GM23338 (cell line): ENCODE measurements at regions not wholly inside any gene's neighbourhood (a gene's known extent, or its start where the extent isn't known, plus 50 kb on each side); places are given as distances from the start of the nearest gene placed in this dataset.

ENCODE experiments used
- ATAC-seq: fragments of 200-7000 bp; cut with Tn5 transposase; 3 replicates; pipeline ENCODE4 v1.9.1; 2020
- DNase-seq: peaks from one replicate; pipeline ENCODE4 v3.0.0-alpha.2; 2015; ENCODE audit warnings: low spot score
- H2AFZ ChIP-seq: fragments of 200-600 bp; sonication (generic); 2 replicates; pipeline ENCODE4 v1.8.0; 2016; ENCODE audit warnings: antibody characterized with exemption, mild to moderate bottlenecking, moderate library complexity
- H3F3A ChIP-seq: fragments of 200-600 bp; sonication (generic); replicated peaks from 2 replicates; pipeline ENCODE4 v1.8.0; 2017; ENCODE audit warnings: antibody characterized with exemption, mixed run types, low read depth
- H3K27ac ChIP-seq: fragments of 200-600 bp; sonication (generic); 2 replicates; pipeline ENCODE4 v1.6.1; 2016; ENCODE audit warnings: low read depth
- H3K27me3 ChIP-seq: fragments of 200-600 bp; sonication (generic); 2 replicates; pipeline ENCODE4 v1.8.0; 2016; ENCODE audit warnings: mild to moderate bottlenecking, mixed run types, moderate library complexity; ENCODE audit not compliant: insufficient read depth
- H3K36me3 ChIP-seq: fragments of 200-600 bp; sonication (generic); 2 replicates; pipeline ENCODE4 v1.8.0; 2016; ENCODE audit warnings: mild to moderate bottlenecking; ENCODE audit not compliant: insufficient read depth
- H3K4me1 ChIP-seq: fragments of 200-600 bp; sonication (generic); 2 replicates; pipeline ENCODE4 v1.8.0; 2016; ENCODE audit warnings: mild to moderate bottlenecking, moderate library complexity; ENCODE audit not compliant: insufficient read depth
- H3K4me2 ChIP-seq: fragments of 200-600 bp; sonication (generic); 2 replicates; pipeline ENCODE4 v1.7.1; 2017; ENCODE audit warnings: mixed run types
- H3K4me3 ChIP-seq: fragments of 200-600 bp; sonication (generic); 2 replicates; pipeline ENCODE4 v1.6.1; 2016; ENCODE audit warnings: mixed run types
- H3K79me2 ChIP-seq: fragments of 200-600 bp; sonication (generic); replicated peaks from 2 replicates; pipeline ENCODE4 v1.8.0; 2017; ENCODE audit warnings: mild to moderate bottlenecking; ENCODE audit not compliant: insufficient read depth
- H3K9me2 ChIP-seq: fragments of 200-600 bp; sonication (generic); 2 replicates; pipeline ENCODE4 v1.8.0; 2017; ENCODE audit not compliant: insufficient read depth
- H4K20me1 ChIP-seq: fragments of 200-600 bp; sonication (generic); replicated peaks from 2 replicates; pipeline ENCODE4 v1.8.0; 2017; ENCODE audit warnings: mild to moderate bottlenecking; ENCODE audit not compliant: insufficient read depth
- H3K27ac Mint-ChIP-seq: 2 replicates; pipeline ENCODE4 v1.8.0; 2020; ENCODE audit warnings: inconsistent platforms, mild to moderate bottlenecking, moderate library complexity, mixed read lengths
- H3K27me3 Mint-ChIP-seq: 3 replicates; pipeline ENCODE4 v1.8.0; 2022; ENCODE audit warnings: low read depth, mild to moderate bottlenecking, moderate library complexity, mixed read lengths, inconsistent platforms; ENCODE audit not compliant: insufficient read depth, poor library complexity
- H3K36me3 Mint-ChIP-seq: 3 replicates; pipeline ENCODE4 v1.8.0; 2021; ENCODE audit warnings: low read depth, mild to moderate bottlenecking, inconsistent platforms, moderate library complexity, mixed read lengths
- H3K4me1 Mint-ChIP-seq: 3 replicates; pipeline ENCODE4 v1.8.0; 2020; ENCODE audit warnings: mild to moderate bottlenecking, inconsistent platforms, mixed read lengths
- H3K4me3 Mint-ChIP-seq: 3 replicates; pipeline ENCODE4 v1.8.0; 2021; ENCODE audit warnings: moderate library complexity, mild to moderate bottlenecking, inconsistent platforms, mixed read lengths
- H3K9me3 Mint-ChIP-seq: 3 replicates; pipeline ENCODE4 v1.8.0; 2020; ENCODE audit warnings: moderate library complexity, mild to moderate bottlenecking, inconsistent platforms, mixed read lengths
- CREB1 ChIP-seq: fragments of 250-450 bp; sonication (Bioruptor Pico); IDR thresholded peaks from 2 replicates; pipeline ENCODE4 v1.5.0; 2020; ENCODE audit warnings: low read depth, mild to moderate bottlenecking, moderate library complexity
- EZH2phosphoT487 ChIP-seq: fragments of 200-600 bp; sonication (generic); IDR thresholded peaks from one replicate; pipeline ENCODE4 v1.8.1; 2018; ENCODE audit warnings: antibody characterized with exemption; ENCODE audit not compliant: unreplicated experiment
- NANOG ChIP-seq: IDR thresholded peaks from 2 replicates; pipeline ENCODE4 v1.6.1; 2016; ENCODE audit warnings: antibody characterized with exemption, borderline replicate concordance
- ZNF331 ChIP-seq: fragments of 250-450 bp; sonication (Bioruptor Pico); IDR thresholded peaks from 2 replicates; pipeline ENCODE4 v1.5.0; 2020; ENCODE audit warnings: low read depth, mild to moderate bottlenecking, moderate library complexity
- TF ChIP-seq, protein P1 (sequence below): fragments of 250-450 bp; sonication (Bioruptor Pico); IDR thresholded peaks from 2 replicates; pipeline ENCODE4 v1.5.0; 2020; ENCODE audit warnings: mild to moderate bottlenecking, moderate library complexity
- TF ChIP-seq, protein P2 (sequence below): IDR thresholded peaks from one replicate; pipeline ENCODE4 v1.6.1; 2018; ENCODE audit warnings: antibody characterized with exemption; ENCODE audit not compliant: unreplicated experiment
- TF ChIP-seq, protein P3 (sequence below): IDR thresholded peaks from 2 replicates; pipeline ENCODE4 v1.6.1; 2016; ENCODE audit warnings: antibody characterized with exemption

DNA sequence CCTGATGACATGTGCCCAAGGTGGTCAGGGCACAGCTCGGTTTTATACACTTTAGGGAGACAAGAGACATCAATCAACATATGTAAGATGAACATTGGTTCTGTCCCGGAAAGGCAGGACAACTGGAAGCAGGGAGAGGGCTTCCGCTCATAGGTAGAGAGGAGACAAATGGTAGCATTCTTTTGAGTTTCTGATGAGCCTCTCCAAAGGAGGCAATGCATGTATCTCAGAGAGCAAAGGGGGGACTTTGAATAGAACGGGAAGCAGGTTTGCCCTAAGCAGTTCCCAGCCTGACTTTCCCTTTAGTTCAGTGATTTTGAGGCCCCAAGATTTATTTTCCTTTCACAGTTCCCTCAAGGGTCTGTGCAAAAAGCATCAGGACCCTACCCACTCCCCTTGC is 172.4 kb upstream of the TNRC6C start:
- H4K20me1 ChIP-seq: no peaks in the 10 kb centered on the region
- ATAC-seq: peak; percentile 18
- H3K4me1 ChIP-seq: peaks cover 64% of the 10 kb centered on the region
- no peaks in the 10 kb centered on the region for H3K79me2 ChIP-seq
- no peaks in the 10 kb centered on the region for H3K9me2 ChIP-seq
- peak overlapping the region; percentile 55; the same call in 1 of the 2 replicates for H3K27ac ChIP-seq
- Mint-ChIP-seq H3K36me3 (peaks cover 19% of the 10 kb centered on the region), H3K4me1 (peaks cover 75% of the 10 kb centered on the region), H3K27ac (no peak overlapping the region), H3K9me3 (peaks cover 21% of the 10 kb centered on the region; the same call in 2 of the 3 replicates), H3K27me3 (peaks cover 87% of the 10 kb centered on the region), H3K4me3 (peak overlapping the region; percentile 48; the same call in 2 of the 3 replicates)
- peak overlapping the region; percentile 50; the same call in 1 of the 2 replicates for H3K4me3 ChIP-seq
- TF ChIP-seq, protein P1, sequence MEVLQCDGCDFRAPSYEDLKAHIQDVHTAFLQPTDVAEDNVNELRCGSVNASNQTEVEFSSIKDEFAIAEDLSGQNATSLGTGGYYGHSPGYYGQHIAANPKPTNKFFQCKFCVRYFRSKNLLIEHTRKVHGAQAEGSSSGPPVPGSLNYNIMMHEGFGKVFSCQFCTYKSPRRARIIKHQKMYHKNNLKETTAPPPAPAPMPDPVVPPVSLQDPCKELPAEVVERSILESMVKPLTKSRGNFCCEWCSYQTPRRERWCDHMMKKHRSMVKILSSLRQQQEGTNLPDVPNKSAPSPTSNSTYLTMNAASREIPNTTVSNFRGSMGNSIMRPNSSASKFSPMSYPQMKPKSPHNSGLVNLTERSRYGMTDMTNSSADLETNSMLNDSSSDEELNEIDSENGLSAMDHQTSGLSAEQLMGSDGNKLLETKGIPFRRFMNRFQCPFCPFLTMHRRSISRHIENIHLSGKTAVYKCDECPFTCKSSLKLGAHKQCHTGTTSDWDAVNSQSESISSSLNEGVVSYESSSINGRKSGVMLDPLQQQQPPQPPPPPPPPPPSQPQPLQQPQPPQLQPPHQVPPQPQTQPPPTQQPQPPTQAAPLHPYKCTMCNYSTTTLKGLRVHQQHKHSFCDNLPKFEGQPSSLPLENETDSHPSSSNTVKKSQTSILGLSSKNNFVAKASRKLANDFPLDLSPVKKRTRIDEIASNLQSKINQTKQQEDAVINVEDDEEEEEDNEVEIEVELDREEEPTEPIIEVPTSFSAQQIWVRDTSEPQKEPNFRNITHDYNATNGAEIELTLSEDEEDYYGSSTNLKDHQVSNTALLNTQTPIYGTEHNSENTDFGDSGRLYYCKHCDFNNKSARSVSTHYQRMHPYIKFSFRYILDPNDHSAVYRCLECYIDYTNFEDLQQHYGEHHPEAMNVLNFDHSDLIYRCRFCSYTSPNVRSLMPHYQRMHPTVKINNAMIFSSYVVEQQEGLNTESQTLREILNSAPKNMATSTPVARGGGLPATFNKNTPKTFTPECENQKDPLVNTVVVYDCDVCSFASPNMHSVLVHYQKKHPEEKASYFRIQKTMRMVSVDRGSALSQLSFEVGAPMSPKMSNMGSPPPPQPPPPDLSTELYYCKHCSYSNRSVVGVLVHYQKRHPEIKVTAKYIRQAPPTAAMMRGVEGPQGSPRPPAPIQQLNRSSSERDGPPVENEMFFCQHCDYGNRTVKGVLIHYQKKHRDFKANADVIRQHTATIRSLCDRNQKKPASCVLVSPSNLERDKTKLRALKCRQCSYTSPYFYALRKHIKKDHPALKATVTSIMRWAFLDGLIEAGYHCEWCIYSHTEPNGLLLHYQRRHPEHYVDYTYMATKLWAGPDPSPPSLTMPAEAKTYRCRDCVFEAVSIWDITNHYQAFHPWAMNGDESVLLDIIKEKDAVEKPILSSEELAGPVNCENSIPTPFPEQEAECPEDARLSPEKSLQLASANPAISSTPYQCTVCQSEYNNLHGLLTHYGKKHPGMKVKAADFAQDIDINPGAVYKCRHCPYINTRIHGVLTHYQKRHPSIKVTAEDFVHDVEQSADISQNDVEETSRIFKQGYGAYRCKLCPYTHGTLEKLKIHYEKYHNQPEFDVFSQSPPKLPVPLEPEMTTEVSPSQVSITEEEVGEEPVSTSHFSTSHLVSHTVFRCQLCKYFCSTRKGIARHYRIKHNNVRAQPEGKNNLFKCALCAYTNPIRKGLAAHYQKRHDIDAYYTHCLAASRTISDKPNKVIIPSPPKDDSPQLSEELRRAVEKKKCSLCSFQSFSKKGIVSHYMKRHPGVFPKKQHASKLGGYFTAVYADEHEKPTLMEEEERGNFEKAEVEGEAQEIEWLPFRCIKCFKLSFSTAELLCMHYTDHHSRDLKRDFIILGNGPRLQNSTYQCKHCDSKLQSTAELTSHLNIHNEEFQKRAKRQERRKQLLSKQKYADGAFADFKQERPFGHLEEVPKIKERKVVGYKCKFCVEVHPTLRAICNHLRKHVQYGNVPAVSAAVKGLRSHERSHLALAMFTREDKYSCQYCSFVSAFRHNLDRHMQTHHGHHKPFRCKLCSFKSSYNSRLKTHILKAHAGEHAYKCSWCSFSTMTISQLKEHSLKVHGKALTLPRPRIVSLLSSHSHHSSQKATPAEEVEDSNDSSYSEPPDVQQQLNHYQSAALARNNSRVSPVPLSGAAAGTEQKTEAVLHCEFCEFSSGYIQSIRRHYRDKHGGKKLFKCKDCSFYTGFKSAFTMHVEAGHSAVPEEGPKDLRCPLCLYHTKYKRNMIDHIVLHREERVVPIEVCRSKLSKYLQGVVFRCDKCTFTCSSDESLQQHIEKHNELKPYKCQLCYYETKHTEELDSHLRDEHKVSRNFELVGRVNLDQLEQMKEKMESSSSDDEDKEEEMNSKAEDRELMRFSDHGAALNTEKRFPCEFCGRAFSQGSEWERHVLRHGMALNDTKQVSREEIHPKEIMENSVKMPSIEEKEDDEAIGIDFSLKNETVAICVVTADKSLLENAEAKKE (CRISPR knock-in tag): no peak; the same call in 1 of the 2 replicates
- TF ChIP-seq NANOG (0 out of 2 replicates have a peak, but pooled peaks have one; percentile 20), ZNF331 (CRISPR knock-in tag) (no peak)
- peak overlapping the region; percentile 75 for H3K4me2 ChIP-seq
- no peaks in the 10 kb centered on the region for H3K36me3 ChIP-seq
- H3F3A ChIP-seq: peaks cover 11% of the 10 kb centered on the region; the same call in 1 of the 2 replicates
- H2AFZ ChIP-seq: no peak overlapping the region
- H3K27me3 ChIP-seq: peaks cover 87% of the 10 kb centered on the region
- DNase-seq: peak; percentile 56

DNA sequence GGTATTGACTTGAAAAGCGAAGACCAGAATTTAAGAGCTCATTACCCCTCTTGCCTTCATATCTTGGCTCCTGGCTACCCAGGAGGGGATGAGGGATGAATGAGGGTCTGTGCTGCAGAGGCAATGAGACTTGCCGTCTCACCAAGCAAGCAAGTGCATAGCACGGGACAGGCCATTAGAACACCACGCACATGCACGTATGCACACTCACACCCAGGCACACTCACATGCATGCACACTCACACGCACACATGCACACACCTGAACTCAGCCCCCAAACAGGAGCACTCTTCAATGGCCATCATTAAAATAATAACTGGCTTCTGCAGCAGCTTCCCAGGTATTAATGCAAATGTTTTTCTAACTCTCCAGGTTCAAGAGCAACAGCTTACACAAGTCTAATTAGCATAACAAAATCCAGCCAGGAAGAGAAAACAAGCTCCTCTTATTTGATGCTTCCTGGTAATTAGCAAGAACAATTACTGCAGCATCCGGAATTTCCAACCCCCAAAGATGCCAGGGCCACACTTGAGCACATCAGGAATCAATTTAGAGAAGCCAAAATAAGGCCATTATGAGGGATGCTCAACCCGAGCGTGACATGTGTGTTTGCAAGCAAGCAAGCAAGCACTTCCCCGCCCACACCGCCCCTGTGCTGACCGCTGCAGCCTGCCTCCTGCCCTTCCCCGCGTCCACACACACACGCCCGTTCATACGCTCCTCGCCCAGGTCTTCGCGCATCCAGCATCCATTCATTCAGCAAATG is 171.6 kb upstream of the TNRC6C start:
- peaks cover 66% of the 10 kb centered on the region for H3K4me1 ChIP-seq
- Mint-ChIP-seq H3K9me3 (peaks cover 21% of the 10 kb centered on the region; the same call in 2 of the 3 replicates), H3K4me3 (peak overlapping the region; percentile 15), H3K27me3 (peaks cover 85% of the 10 kb centered on the region), H3K4me1 (peaks cover 71% of the 10 kb centered on the region), H3K27ac (no peak overlapping the region), H3K36me3 (peaks cover 19% of the 10 kb centered on the region)
- no peaks in the 10 kb centered on the region for H4K20me1 ChIP-seq
- no peaks in the 10 kb centered on the region for H3K9me2 ChIP-seq
- H3F3A ChIP-seq: peaks cover 11% of the 10 kb centered on the region; the same call in 1 of the 2 replicates
- H3K27ac ChIP-seq: peak overlapping the region; percentile 55; the same call in 1 of the 2 replicates
- no peaks in the 10 kb centered on the region for H3K79me2 ChIP-seq
- no peak overlapping the region for H2AFZ ChIP-seq
- peak overlapping the region; percentile 50 for H3K4me3 ChIP-seq
- DNase-seq: peak; percentile 83
- H3K4me2 ChIP-seq: peak overlapping the region; percentile 75
- TF ChIP-seq, protein P2, sequence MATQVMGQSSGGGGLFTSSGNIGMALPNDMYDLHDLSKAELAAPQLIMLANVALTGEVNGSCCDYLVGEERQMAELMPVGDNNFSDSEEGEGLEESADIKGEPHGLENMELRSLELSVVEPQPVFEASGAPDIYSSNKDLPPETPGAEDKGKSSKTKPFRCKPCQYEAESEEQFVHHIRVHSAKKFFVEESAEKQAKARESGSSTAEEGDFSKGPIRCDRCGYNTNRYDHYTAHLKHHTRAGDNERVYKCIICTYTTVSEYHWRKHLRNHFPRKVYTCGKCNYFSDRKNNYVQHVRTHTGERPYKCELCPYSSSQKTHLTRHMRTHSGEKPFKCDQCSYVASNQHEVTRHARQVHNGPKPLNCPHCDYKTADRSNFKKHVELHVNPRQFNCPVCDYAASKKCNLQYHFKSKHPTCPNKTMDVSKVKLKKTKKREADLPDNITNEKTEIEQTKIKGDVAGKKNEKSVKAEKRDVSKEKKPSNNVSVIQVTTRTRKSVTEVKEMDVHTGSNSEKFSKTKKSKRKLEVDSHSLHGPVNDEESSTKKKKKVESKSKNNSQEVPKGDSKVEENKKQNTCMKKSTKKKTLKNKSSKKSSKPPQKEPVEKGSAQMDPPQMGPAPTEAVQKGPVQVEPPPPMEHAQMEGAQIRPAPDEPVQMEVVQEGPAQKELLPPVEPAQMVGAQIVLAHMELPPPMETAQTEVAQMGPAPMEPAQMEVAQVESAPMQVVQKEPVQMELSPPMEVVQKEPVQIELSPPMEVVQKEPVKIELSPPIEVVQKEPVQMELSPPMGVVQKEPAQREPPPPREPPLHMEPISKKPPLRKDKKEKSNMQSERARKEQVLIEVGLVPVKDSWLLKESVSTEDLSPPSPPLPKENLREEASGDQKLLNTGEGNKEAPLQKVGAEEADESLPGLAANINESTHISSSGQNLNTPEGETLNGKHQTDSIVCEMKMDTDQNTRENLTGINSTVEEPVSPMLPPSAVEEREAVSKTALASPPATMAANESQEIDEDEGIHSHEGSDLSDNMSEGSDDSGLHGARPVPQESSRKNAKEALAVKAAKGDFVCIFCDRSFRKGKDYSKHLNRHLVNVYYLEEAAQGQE: no peak
- TF ChIP-seq, protein P3, sequence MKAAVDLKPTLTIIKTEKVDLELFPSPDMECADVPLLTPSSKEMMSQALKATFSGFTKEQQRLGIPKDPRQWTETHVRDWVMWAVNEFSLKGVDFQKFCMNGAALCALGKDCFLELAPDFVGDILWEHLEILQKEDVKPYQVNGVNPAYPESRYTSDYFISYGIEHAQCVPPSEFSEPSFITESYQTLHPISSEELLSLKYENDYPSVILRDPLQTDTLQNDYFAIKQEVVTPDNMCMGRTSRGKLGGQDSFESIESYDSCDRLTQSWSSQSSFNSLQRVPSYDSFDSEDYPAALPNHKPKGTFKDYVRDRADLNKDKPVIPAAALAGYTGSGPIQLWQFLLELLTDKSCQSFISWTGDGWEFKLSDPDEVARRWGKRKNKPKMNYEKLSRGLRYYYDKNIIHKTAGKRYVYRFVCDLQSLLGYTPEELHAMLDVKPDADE: peak; percentile 70; the same call in 1 of the 2 replicates
- TF ChIP-seq NANOG (peak; percentile 96), CREB1 (CRISPR knock-in tag) (no peak), EZH2phosphoT487 (no peak)
- H3K27me3 ChIP-seq: peaks cover 88% of the 10 kb centered on the region
- ATAC-seq: peak; percentile 49
- H3K36me3 ChIP-seq: no peaks in the 10 kb centered on the region
